Prostate gland (tissue), 2 donors: ENCODE measurements at regions not wholly inside any gene's neighbourhood (a gene's known extent, or its start where the extent isn't known, plus 50 kb on each side); places are given as distances from the start of the nearest gene placed in this dataset.

Source experiments
- POLR2A ChIP-seq: fragments of 450-650 bp; IDR thresholded peaks from one replicate; pipeline ENCODE4 v1.6.1; 2016; ENCODE audit warnings: antibody characterized with exemption, mild to moderate bottlenecking
- POLR2AphosphoS5 ChIP-seq: sonication (generic); formaldehyde crosslinking; IDR thresholded peaks from one replicate; pipeline ENCODE4 v1.6.1; 2017; ENCODE audit warnings: antibody characterized with exemption
- TF ChIP-seq, protein P1 (sequence below), 4 experiments: fragments of 200-600 bp in 2 of 4; fragments of 450-650 bp in 2 of 4; sonication (generic) in 2 of 4; IDR thresholded peaks; 1 replicate in 3 of 4; 2 replicates in 1 of 4; pipeline ENCODE4 v1.5.1; 2016 to 2019; ENCODE audit warnings: antibody characterized with exemption in 4 of 4, mild to moderate bottlenecking in 2 of 4, moderate library complexity in 2 of 4

DNA sequence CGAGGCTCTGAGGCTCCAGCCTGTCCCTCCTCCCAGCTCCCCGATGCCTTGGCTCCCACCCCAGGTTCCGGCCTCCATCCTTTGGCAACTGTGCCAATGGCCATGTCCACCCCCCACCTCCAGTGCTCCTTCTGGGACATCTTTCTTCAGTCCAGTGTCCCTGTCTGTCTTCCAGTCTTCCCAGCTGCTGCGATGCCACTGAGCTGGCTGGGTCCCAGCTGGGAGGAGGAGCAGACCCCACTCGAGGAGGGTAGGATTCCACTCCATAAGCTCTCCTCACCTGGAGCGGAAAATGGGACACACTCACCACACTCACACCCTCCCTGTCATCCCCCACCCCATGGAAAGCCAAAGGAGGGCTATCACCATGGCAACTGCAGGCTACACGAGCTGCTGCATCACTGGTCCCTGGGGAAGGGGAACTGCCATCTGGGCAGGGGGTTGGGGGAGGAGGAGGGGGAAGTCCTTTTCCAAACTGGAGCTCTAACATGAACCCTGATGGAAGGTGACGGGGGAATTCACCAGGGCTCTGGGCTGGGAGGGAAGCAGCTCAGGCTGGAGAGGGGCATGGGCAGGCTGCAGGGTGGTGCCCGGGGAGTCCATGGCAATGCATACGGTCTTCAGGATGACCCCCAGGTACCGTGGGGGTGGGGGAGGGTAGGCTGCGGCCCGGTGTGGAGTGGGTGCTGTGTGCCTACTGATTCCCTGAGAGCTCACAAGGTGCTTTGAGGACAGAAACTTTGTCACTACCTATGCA, 94.3 kb downstream of the LRRC74A start:
- TF ChIP-seq, protein P1, sequence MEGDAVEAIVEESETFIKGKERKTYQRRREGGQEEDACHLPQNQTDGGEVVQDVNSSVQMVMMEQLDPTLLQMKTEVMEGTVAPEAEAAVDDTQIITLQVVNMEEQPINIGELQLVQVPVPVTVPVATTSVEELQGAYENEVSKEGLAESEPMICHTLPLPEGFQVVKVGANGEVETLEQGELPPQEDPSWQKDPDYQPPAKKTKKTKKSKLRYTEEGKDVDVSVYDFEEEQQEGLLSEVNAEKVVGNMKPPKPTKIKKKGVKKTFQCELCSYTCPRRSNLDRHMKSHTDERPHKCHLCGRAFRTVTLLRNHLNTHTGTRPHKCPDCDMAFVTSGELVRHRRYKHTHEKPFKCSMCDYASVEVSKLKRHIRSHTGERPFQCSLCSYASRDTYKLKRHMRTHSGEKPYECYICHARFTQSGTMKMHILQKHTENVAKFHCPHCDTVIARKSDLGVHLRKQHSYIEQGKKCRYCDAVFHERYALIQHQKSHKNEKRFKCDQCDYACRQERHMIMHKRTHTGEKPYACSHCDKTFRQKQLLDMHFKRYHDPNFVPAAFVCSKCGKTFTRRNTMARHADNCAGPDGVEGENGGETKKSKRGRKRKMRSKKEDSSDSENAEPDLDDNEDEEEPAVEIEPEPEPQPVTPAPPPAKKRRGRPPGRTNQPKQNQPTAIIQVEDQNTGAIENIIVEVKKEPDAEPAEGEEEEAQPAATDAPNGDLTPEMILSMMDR (IDR thresholded peaks at IDR 0.05), result no peak
- TF ChIP-seq POLR2A (no peak), POLR2AphosphoS5 (no peak)
